Mucosa of stomach (tissue), 1 donor: ENCODE measurements at regions not wholly inside any gene's neighbourhood (a gene's known extent, or its start where the extent isn't known, plus 50 kb on each side); places are given as distances from the start of the nearest gene placed in this dataset.

Source experiments
- H3K27me3 ChIP-seq: one replicate; pipeline ENCODE4 v1.7.0; 2013; ENCODE audit warnings: mild to moderate bottlenecking, low read length; ENCODE audit not compliant: control insufficient read depth, insufficient read depth
- H3K36me3 ChIP-seq: one replicate; pipeline ENCODE4 v1.7.0; 2013; ENCODE audit warnings: low read length; ENCODE audit not compliant: control insufficient read depth, insufficient read depth
- H3K4me1 ChIP-seq: one replicate; pipeline ENCODE4 v1.7.0; 2013; ENCODE audit warnings: mild to moderate bottlenecking, low read length; ENCODE audit not compliant: control insufficient read depth, insufficient read depth
- H3K4me3 ChIP-seq: one replicate; pipeline ENCODE4 v1.7.0; 2013; ENCODE audit warnings: low read length
- H3K9ac ChIP-seq: one replicate; pipeline ENCODE4 v1.7.0; 2013; ENCODE audit warnings: mild to moderate bottlenecking, low read length, moderate library complexity
- H3K9me3 ChIP-seq: one replicate; pipeline ENCODE4 v1.7.0; 2013; ENCODE audit warnings: mild to moderate bottlenecking, low read length, moderate library complexity; ENCODE audit not compliant: control insufficient read depth
- donor health status: Pancreatic carcinoma.

DNA sequence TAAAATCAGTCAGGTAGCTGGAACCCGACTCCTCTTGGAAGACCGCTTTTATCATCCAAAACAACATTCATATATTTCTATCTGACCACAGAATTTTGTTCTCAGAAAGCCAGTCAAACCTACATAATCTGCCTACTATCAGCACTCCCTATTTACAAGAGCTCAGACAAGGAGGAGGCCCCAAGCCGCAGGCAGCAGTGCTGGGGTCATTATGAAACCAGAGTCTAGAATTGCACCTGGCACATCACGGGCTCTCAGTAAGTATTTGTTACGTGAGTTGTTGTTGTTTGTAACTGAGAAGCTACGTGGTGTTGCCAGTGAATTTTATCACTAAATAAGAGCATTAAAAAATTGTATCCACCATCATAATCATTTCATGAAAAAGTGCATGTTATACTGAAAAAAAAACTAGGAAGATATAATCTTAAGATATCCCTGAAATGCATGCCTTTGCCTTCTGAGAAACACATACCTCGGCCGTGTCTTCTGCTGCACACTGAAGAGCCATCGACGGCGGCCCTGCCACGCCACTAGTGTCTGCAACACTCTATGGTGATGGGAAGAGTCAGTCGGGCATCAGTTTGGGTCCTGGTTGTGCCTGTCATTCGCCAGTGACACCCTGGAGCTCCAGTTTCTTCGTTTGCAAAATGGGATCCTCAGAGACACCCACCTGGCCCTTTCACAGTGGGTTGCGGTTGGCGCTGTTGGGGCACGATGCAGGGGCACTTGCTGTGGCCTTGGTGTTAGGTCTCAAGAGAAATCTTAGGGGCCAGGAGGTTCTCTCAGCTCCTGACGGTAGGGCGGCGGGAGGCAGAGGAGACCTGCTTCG, 505.9 kb downstream of the EIPR1 start:
- Histone ChIP-seq H3K4me1 (no peaks in the 10 kb centered on the region), H3K9ac (no peak overlapping the region), H3K4me3 (no peak overlapping the region), H3K27me3 (no peaks in the 10 kb centered on the region), H3K36me3 (no peaks in the 10 kb centered on the region), H3K9me3 (no peaks in the 10 kb centered on the region)

DNA sequence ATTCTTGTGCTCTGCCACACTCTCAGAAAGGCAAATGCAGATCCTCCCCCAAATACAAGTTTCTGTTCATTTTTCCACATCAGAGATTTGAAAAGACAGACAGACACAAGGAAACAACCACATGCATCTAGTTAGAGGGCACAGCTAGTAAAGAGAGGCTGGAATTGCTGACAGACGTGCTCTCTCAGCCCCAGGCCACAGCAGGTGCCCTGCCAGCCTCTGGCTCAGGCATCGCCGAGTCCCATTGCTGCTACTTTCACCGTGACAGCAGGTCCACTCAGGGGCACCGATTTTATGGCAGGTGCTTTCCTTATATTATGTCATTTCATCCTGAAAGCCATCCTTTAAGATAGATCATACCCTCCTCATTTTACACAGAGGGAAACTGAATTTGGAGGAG, 507.5 kb downstream of the EIPR1 start:
- Histone ChIP-seq H3K9me3 (no peaks in the 10 kb centered on the region), H3K36me3 (no peaks in the 10 kb centered on the region), H3K4me3 (no peak overlapping the region), H3K9ac (no peak overlapping the region), H3K4me1 (no peaks in the 10 kb centered on the region), H3K27me3 (no peaks in the 10 kb centered on the region)

DNA sequence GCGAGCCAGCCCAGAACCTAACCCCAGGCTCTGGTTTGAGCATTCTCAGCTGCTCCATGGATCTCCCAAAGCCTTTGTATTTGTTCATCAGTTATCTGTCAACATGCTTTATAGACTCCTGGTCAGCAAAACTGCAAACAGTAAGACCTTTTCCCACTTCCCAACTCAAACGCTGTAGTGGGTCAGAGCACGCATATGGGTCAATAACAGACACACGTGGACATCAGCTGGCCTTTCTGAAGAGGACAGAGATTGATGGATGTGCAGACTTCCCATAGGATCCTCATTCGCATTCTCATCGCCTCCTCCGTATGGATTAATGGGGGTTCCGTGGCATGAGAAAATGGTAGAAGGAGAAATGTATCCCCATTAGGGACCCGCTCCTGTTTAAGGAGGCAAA, 508.1 kb downstream of the EIPR1 start:
- Histone ChIP-seq H3K9me3 (no peaks in the 10 kb centered on the region), H3K27me3 (no peaks in the 10 kb centered on the region), H3K4me1 (no peaks in the 10 kb centered on the region), H3K36me3 (no peaks in the 10 kb centered on the region), H3K9ac (no peak overlapping the region), H3K4me3 (no peak overlapping the region)

DNA sequence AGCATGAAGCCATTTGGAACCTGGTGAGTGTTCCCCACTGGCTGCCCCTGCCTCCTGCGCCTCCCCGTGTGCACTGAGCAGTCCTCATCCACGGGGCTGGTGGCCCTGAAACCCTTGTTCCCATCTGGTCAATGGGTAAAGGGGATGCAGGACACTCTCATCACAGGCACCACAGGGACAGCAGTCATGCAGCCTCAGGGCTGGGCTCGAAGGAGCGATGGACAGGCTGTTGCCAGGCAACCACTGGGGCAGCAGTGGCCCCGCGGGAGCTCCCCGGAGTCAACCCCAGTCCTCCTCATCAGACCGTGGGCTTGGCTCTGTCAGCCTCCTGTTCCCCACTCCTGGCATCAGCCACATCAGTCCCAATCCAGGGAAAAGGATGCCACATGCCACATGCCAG, 509.5 kb downstream of the EIPR1 start:
- Histone ChIP-seq H3K9me3 (no peaks in the 10 kb centered on the region), H3K4me1 (no peaks in the 10 kb centered on the region), H3K9ac (no peak overlapping the region), H3K27me3 (no peaks in the 10 kb centered on the region), H3K36me3 (no peaks in the 10 kb centered on the region), H3K4me3 (no peak overlapping the region)

DNA sequence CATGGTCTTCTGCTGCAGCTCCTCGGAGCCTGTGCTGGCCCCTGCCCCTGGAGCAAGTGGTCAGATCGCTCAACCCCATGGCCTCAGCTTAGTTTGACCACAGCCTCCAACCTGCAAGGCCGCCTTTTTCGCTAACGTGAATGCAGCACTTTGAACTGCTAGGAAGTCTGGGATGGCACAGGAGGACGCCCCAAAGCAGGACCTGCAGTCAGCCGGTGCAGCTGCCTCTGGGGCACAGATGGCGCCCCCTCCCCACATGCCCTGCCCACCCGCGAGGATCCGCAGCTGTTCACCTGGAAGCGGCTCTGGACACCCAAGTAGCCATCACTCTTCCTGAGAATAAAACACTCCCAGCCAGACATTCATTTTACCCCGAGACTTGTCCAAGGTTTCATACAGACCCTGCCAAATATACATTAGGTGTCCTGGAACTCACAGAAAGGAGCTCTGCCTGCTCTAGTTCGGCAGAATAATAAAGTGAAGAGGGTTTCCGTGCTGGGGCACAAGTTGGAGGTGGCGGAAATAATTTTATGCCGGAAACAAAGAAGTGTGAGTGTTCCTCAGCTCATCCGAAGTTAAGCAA, 510.1 kb downstream of the EIPR1 start:
- Histone ChIP-seq H3K9me3 (no peaks in the 10 kb centered on the region), H3K36me3 (no peaks in the 10 kb centered on the region), H3K4me3 (no peak overlapping the region), H3K27me3 (no peaks in the 10 kb centered on the region), H3K4me1 (no peaks in the 10 kb centered on the region), H3K9ac (no peak overlapping the region)

DNA sequence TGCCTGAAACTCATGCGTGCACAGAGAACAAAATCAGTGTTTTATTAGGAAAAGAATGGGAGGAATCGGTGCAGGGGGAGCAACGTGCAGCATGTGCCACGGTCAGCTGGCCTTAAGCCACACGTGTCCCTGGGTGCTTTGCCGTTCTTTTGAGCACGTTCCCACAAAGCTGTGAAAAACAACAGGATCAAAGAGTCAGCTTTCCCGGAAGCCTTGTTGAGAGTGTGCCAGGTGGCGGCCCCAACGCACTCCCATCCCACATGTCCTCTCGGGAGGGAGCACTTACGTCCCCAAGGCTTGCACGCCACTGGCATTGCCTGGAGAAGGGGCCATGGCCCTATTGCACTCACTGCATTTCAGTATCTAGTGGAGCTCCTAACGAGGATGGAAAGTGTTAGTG, 511.2 kb downstream of the EIPR1 start:
- Histone ChIP-seq H3K9ac (no peak overlapping the region), H3K9me3 (no peaks in the 10 kb centered on the region), H3K27me3 (no peaks in the 10 kb centered on the region), H3K36me3 (no peaks in the 10 kb centered on the region), H3K4me1 (no peaks in the 10 kb centered on the region), H3K4me3 (no peak overlapping the region)

DNA sequence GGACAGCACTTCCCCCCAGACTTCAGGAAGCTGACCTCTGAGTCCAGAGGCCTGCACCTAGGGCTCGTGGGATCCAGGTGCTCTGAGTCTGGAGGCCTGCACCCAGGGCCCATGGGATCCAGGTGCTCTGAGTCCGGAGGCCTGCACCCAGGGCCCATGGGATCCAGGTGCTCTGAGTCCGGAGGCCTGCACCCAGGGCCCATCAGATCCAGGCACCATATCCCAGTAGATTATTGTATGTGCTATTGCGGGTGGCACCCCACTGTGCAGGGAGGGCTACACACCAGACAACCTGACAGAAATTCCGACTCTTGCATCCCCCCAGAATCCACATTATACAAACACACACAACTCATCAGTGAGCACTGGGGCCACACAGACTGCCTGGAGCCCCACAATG, 515.2 kb downstream of the EIPR1 start:
- H3K9ac ChIP-seq: no peak overlapping the region
- H3K4me3 ChIP-seq: no peak overlapping the region
- H3K27me3 ChIP-seq: no peaks in the 10 kb centered on the region
- no peaks in the 10 kb centered on the region for H3K4me1 ChIP-seq
- no peaks in the 10 kb centered on the region for H3K36me3 ChIP-seq
- H3K9me3 ChIP-seq: no peaks in the 10 kb centered on the region

DNA sequence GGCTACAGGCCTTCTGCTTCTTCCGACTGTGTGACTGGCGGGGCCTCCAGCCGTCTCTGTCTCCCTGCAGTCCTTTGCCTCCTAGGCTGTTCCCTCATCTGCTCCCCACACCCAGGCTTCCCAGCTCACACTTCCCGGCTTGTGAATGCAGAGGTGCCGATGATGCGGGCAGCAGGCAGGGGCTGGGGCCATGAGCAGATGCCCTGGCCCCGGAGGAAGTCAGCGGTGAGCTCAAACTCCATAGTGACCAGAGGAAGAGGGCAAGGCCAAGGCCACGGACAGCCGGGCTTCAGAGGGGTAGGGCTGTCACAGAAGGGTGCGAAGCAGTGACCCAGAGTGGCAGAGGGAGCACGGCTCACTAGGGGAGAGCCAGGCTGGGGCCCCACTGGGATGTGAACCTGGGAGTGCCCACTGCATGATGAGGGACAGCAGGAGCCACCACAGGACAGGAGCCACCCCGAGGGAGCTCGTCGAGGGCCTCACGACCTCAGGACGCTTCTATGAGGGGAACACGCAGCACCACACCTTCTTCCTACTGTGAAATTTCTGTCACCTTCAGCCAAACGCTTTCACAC, 515.9 kb downstream of the EIPR1 start:
- H3K36me3 ChIP-seq: no peaks in the 10 kb centered on the region
- H3K4me3 ChIP-seq: no peak overlapping the region
- no peaks in the 10 kb centered on the region for H3K4me1 ChIP-seq
- H3K27me3 ChIP-seq: no peaks in the 10 kb centered on the region
- no peaks in the 10 kb centered on the region for H3K9me3 ChIP-seq
- H3K9ac ChIP-seq: no peak overlapping the region

DNA sequence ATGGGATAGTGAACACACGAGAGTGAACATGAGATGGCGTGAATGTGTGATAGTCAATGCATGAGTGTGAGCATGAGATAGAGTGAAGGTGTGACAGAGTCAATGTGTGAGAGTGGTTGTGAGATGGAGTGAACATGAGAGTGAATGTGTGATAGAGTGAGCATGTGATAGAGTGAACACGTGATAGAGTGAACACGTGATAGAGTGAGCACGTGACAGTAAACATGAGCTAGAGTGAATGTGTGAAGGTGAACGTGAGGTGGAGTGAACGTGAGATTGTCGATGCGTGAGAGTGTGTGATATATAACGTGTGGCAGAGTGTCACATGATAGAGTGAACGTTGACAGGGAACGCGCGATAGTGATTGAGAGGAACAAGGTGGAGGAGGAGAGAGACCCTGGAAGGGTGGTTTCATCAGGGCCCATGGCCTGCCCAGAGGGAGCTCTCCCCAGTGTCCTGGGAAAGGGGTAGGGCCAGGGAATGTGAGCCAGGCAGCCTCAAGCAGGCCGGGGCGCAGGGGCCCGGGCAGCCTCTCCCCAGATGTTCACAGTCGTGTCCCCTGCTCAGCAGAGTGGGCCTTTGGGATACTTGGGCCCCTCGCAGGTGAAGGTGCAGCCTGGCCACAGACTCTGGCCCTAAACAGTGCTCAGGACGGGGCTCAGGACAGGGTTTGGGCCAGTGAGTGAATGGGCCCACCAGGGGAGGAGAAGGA, 516.9 kb downstream of the EIPR1 start:
- no peak overlapping the region for H3K4me3 ChIP-seq
- H3K9ac ChIP-seq: no peak overlapping the region
- H3K36me3 ChIP-seq: no peaks in the 10 kb centered on the region
- H3K27me3 ChIP-seq: no peaks in the 10 kb centered on the region
- no peaks in the 10 kb centered on the region for H3K4me1 ChIP-seq
- H3K9me3 ChIP-seq: no peaks in the 10 kb centered on the region

DNA sequence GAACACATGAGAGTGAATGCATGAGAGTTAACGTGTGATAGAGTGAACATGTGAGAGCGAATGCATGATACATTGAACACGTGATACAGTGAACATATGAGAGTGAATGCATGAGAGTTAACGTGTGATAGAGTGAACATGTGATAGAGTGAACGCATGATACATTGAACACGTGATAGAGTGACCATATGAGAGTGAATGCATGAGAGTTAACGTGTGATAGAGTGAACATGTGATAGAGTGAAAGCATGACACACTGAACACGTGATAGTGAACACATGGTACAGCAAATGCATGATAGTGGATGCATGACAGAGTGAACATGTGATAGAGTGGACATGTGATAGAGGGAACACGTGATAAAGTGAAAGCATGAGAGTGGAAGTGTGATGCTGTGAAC, 517.9 kb downstream of the EIPR1 start:
- H3K9me3 ChIP-seq: no peaks in the 10 kb centered on the region
- no peaks in the 10 kb centered on the region for H3K27me3 ChIP-seq
- H3K9ac ChIP-seq: no peak overlapping the region
- H3K36me3 ChIP-seq: no peaks in the 10 kb centered on the region
- no peaks in the 10 kb centered on the region for H3K4me1 ChIP-seq
- H3K4me3 ChIP-seq: no peak overlapping the region

DNA sequence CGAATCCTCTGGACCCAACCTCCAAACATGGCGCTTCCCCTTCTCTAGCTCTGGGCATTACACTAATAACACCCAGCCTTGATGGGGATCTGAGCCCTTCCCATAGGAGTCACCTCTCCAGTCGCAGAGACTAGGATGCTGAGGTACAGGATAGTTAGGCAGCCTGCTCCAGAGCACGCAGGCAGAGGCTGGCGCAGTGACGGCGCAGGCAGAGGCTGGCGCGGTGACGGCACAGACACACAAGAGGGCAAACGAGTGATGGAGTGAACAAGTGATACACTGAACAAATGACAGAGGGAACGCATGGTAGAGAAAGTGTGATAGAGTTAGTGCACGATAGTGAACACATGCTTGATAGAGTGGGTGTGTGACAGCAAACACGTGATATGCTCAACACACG, 518.5 kb downstream of the EIPR1 start:
- no peak overlapping the region for H3K4me3 ChIP-seq
- H3K9me3 ChIP-seq: no peaks in the 10 kb centered on the region
- H3K4me1 ChIP-seq: no peaks in the 10 kb centered on the region
- H3K36me3 ChIP-seq: no peaks in the 10 kb centered on the region
- no peaks in the 10 kb centered on the region for H3K27me3 ChIP-seq
- no peak overlapping the region for H3K9ac ChIP-seq
